ENCODE measurements at regions not wholly inside any gene's neighbourhood (a gene's known extent, or its start where the extent isn't known, plus 50 kb on each side); places are given as distances from the start of the nearest gene placed in this dataset.

GRCh38 chr2:102975996-102976975 is 214.5 kb downstream of the TMEM182 start:
- TF ChIP-seq MAX (IDR thresholded peaks at IDR 0.05), result no peak
- no peak for TF ChIP-seq TFE3 (CRISPR knock-in tag; IDR thresholded peaks at IDR 0.05)
